Retinal pigment epithelial cell (primary cell): ENCODE measurements at regions not wholly inside any gene's neighbourhood (a gene's known extent, or its start where the extent isn't known, plus 50 kb on each side); places are given as distances from the start of the nearest gene placed in this dataset.

ENCODE experiments used
- DNase-seq: peaks from one replicate; pipeline ENCODE4 v3.0.0-alpha.2; 2010; ENCODE audit warnings: low read depth
- H3K4me3 ChIP-seq: 2 replicates; pipeline ENCODE4 v1.5.1; 2011; ENCODE audit warnings: mild to moderate bottlenecking, low read length, control low read depth, moderate library complexity
- TF ChIP-seq, protein P1 (sequence below): conservative IDR thresholded peaks from 2 replicates; pipeline ENCODE4 v1.5.1; 2011; ENCODE audit warnings: low read depth, low read length, control low read depth, inconsistent platforms

DNA sequence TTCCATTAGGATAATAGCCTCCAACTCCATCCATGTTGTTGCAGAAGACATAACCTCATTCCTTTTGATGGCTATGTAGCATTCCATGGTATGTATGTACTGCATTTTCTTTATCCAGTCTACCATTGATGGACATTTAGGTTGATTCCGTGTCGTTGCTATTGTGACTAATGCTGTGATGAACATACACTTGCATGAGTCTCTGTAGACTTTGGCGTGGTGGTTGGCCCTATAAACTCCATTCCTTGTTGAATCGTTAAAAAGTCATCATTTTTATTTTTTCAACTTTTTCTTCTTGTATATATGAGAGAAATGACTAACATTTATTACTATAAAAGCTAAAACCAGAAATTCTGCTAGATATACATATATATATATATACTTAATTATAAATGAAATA lies 1491.9 kb upstream of the CDH6 start:
- TF ChIP-seq, protein P1, sequence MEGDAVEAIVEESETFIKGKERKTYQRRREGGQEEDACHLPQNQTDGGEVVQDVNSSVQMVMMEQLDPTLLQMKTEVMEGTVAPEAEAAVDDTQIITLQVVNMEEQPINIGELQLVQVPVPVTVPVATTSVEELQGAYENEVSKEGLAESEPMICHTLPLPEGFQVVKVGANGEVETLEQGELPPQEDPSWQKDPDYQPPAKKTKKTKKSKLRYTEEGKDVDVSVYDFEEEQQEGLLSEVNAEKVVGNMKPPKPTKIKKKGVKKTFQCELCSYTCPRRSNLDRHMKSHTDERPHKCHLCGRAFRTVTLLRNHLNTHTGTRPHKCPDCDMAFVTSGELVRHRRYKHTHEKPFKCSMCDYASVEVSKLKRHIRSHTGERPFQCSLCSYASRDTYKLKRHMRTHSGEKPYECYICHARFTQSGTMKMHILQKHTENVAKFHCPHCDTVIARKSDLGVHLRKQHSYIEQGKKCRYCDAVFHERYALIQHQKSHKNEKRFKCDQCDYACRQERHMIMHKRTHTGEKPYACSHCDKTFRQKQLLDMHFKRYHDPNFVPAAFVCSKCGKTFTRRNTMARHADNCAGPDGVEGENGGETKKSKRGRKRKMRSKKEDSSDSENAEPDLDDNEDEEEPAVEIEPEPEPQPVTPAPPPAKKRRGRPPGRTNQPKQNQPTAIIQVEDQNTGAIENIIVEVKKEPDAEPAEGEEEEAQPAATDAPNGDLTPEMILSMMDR, result no peak
- no peak for DNase-seq

DNA sequence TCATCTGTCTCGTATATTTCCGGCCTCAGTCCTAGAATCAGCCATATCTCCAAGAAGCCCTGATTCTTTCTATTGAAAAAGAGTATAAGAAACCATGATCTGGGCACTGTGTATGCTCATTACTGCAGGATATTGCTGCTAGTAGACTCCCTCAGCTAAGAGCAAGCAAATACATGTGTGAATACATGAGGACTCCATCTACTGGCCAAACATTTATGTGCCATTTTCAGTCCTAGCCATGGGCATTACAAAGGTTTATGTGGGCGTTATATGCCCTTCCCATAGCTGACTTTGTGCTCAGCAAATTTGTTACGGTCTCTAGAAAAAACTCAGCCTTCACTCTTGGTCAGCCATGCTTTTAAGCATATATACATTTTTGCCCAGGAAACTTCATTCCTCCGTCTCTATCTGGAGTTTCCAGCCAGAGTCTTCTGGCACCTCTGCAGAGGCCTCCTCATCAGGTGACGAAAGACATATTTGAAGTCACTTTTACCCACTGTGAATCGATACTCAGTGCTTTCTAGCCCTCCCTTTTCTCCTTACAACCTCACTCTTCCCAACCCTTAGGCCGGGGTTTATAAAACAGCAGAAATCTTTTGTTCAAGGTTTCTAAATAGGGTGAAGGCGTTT lies 1495.6 kb upstream of the CDH6 start:
- TF ChIP-seq, protein P1, result peak; percentile 61
- peak; percentile 13 for DNase-seq

More for the DNA sequence above, 1491.9 kb upstream of the CDH6 start:
- H3K4me3 ChIP-seq, result no peak overlapping the region

DNA sequence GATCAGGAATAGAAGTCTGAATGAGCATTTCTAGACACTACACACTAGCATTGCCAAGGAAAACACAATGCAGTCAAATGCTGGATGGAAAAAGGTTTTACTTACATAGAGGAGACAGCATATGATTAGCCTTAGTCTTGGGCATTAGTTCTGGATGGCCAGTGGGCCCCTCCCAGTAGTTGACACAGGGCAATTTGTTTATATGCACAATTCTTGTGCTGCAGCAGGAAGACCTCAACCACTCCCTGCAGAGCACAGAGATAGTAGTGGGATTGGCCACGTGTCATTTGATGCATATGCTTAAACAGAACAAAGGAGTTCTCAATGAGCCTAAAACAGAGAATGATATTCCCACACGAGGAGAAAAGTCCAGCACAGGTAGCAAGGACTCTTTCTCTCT lies 1496.2 kb upstream of the CDH6 start:
- H3K4me3 ChIP-seq, result no peak overlapping the region
- no peak for DNase-seq
- TF ChIP-seq, protein P1, result no peak

More for the DNA sequence above, 1495.6 kb upstream of the CDH6 start:
- no peak overlapping the region for H3K4me3 ChIP-seq

DNA sequence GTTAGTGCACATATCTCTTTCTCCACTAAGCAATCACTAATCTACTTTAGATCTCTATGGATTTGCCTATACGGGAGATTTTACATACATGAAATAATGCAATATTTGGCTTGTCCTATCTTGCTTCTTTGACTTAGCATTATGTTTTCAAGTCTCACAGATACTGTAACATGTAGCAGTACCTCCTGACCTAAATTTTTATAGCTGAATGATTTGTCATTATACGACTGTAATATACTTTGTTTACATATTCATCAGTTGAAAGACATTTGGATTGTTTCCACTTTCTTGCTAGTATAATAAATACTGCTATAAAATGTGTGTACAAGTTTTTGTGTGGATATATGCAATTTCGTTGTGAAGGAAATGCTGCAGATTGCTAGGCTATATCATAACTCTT lies 1520.8 kb upstream of the CDH6 start:
- H3K4me3 ChIP-seq, result no peak overlapping the region
- TF ChIP-seq, protein P1, result no peak
- no peak for DNase-seq

DNA sequence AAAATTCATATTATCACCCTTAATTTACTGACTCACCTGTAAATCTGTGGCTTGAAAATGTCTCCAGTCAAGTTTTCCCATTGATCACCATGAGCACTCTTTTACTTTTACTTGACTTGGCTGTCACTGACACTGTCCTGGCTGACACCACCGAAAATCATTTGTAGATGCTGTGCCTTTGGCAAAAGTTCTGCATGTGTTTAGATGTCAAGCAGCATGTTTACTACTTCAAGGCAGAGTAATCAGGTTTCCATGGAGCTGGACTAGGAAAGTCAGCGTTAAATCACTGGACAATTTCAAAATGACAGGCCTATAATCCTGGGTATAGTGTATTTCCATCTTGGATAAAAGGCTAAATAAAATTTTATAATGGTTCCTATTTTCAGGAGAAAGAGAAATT lies 1530.6 kb upstream of the CDH6 start:
- TF ChIP-seq, protein P1, result no peak
- no peak overlapping the region for H3K4me3 ChIP-seq
- DNase-seq, result no peak

DNA sequence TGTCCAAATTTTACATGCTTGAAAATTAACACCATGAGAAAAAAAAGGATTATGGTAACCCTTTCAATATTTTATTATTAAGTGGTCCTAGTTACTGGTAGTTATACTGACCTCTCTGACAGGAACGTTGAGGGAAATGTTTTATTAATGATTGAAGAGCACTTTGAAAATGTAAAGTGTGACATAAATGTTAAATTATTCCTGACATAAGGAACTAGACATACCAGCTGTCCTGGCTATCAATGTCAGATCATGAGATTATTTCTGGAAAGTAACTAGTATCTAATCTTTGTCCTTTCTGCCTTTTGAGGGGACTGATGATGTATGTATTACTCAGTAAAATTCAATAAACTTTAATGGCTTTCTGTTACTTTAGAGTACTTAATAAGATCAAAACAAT lies 1538.5 kb upstream of the CDH6 start:
- no peak for DNase-seq

DNA sequence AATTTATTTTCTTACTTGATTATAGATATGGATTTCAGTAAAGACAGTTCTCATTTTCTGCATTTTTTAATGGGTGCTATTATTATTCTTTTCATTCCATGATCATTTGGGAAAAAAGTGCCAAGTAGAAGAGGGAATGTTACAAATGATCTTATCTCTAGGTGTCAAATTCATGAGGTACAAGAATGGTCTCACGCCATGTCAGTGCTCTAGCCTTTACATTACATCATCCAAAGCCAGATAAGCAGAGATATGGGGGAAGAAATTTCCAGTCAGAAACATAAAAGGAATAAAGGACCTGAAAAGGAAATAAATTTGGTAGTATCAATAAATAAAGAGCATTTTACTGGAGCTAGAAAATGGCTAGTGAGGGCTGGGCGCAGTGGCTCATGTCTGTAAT lies 1544.2 kb upstream of the CDH6 start:
- TF ChIP-seq, protein P1, result no peak
- no peak overlapping the region for H3K4me3 ChIP-seq
- DNase-seq, result no peak

More for the DNA sequence above, 1538.5 kb upstream of the CDH6 start:
- H3K4me3 ChIP-seq, result no peak overlapping the region
- TF ChIP-seq, protein P1, result no peak
